MM.1S (cell line): ENCODE measurements at regions not wholly inside any gene's neighbourhood (a gene's known extent, or its start where the extent isn't known, plus 50 kb on each side); places are given as distances from the start of the nearest gene placed in this dataset.

ENCODE experiments used
- CTCF ChIP-seq: fragments of 300-600 bp; sonication (generic); IDR thresholded peaks from 2 replicates; pipeline ENCODE4 v1.5.1; 2016; ENCODE audit warnings: antibody characterized with exemption, low read length, mixed read lengths
- EZH2 ChIP-seq: fragments of 300-600 bp; sonication (generic); optimal IDR thresholded peaks from 2 replicates; pipeline ENCODE3; 2017; ENCODE audit warnings: low read depth, mild to moderate bottlenecking, antibody characterized with exemption, low read length, mixed read lengths
- EZH2phosphoT487 ChIP-seq: fragments of 300-600 bp; sonication (generic); IDR thresholded peaks from 2 replicates; pipeline ENCODE4 v1.6.1; 2018; ENCODE audit warnings: antibody characterized with exemption, low read length

GRCh38 chr13:88456151-88456550 is 785.0 kb downstream of the SLITRK5 start:
- TF ChIP-seq CTCF (no peak), EZH2 (no peak), EZH2phosphoT487 (no peak)
